ENCODE measurements at regions not wholly inside any gene's neighbourhood (a gene's known extent, or its start where the extent isn't known, plus 50 kb on each side); places are given as distances from the start of the nearest gene placed in this dataset.

DNA sequence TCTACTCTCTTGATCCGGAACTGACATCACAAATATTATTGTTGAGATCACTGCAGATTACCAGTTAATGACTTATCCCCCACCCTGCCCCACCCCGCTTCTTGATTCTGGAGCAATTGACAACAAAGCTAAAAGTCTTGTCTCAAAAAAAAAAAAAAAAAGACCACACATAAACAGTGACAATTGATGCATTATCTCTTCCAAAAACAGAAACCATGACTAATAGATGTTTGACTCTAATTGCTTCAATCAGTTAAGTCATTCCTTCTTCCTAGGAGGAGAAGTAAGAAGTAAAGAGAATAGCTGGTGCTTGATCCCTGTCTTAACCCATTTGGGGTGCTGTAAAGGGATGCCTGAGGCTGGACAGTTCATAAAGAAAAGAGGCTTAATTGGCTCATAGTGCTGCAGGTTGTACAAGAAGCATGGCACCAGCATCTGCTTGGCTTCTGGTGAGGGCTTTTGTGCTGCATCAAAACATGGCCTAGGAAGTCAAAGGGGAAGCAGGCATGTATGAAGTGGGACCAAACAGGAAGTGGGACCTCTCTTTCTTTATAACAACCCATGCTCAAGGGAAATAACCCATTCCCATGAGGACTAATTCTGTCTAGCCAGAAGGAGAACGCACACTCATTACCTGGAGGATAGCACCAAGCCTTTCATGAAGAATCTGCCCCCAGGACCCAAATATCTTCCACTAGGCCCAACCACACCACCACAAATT is 158.7 kb downstream of the TMEM167A start (continued):
- TF ChIP-seq, protein P1, sequence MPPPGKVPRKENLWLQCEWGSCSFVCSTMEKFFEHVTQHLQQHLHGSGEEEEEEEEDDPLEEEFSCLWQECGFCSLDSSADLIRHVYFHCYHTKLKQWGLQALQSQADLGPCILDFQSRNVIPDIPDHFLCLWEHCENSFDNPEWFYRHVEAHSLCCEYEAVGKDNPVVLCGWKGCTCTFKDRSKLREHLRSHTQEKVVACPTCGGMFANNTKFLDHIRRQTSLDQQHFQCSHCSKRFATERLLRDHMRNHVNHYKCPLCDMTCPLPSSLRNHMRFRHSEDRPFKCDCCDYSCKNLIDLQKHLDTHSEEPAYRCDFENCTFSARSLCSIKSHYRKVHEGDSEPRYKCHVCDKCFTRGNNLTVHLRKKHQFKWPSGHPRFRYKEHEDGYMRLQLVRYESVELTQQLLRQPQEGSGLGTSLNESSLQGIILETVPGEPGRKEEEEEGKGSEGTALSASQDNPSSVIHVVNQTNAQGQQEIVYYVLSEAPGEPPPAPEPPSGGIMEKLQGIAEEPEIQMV (tag; conservative IDR thresholded peaks at IDR 0.05; ENCODE audit: low read depth) = no peak
- no peak for TF ChIP-seq ZNF668 (CRISPR knock-in tag; IDR thresholded peaks at IDR 0.05)
- TF ChIP-seq ZSCAN29 (IDR thresholded peaks at IDR 0.05) = no peak
- TF ChIP-seq, protein P2, sequence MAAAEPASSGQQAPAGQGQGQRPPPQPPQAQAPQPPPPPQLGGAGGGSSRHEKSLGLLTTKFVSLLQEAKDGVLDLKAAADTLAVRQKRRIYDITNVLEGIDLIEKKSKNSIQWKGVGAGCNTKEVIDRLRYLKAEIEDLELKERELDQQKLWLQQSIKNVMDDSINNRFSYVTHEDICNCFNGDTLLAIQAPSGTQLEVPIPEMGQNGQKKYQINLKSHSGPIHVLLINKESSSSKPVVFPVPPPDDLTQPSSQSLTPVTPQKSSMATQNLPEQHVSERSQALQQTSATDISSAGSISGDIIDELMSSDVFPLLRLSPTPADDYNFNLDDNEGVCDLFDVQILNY (CRISPR knock-in tag; IDR thresholded peaks at IDR 0.05) = no peak
- TF ChIP-seq ZNF23 (CRISPR knock-in tag; IDR thresholded peaks at IDR 0.05) = no peak
- TF ChIP-seq, protein P3, sequence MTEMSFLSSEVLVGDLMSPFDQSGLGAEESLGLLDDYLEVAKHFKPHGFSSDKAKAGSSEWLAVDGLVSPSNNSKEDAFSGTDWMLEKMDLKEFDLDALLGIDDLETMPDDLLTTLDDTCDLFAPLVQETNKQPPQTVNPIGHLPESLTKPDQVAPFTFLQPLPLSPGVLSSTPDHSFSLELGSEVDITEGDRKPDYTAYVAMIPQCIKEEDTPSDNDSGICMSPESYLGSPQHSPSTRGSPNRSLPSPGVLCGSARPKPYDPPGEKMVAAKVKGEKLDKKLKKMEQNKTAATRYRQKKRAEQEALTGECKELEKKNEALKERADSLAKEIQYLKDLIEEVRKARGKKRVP (CRISPR knock-in tag; IDR thresholded peaks at IDR 0.05) = no peak

DNA sequence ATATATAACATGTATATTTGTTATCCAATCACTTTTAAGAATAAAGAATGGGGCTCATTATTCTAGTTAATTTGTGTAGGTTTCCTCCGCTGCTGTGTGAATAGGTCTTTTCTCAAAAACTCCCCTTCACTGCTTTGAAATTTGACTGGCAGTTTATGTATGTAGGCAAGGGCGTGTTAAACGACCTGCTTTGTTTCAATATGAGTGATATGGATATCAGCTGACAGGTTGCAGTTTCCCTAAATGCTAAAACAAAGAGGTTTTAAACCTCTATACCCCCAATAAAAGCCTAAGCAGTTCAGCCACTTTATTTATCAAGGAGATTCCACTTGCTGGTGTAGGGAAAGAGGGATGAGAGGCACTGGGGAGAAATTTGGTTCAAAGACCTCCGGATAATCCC is 159.6 kb downstream of the TMEM167A start:
- no peaks in the 10 kb centered on the region for H3K36me3 ChIP-seq (ENCODE audit: control insufficient read depth, insufficient read depth, low read length)
- intact Hi-C loops (cut with micrococcal nuclease) = no loop called here
- BruUV-seq (replicated peaks) = no TSS peak
- CTCF ChIA-PET (ENCODE audit: low intra/inter-chr PET ratio) = no interaction called here
- no peak overlapping the region for H3K4me3 ChIP-seq
- H3K27me3 ChIP-seq (ENCODE audit: control insufficient read depth in 2 of 2, insufficient read depth in 2 of 2, low read length in 2 of 2) = peaks cover 0 to 4% of the 10 kb centered on the region in 2 experiments; a peak in 1 of 5 replicates
- ATAC-seq = no peak
- in situ Hi-C loops (cut with MboI) = no loop called here
- H3K4me2 ChIP-seq (ENCODE audit: insufficient read depth, low read length) = no peak overlapping the region
- H2AFZ ChIP-seq (ENCODE audit: low read depth, low read length) = no peak overlapping the region
- 0% methylated on average over 4 of the region's 4 CpGs for WGBS (ENCODE audit: insufficient coverage, low coverage, missing lambda C conversion rate)
- TF ChIP-seq, protein P4, sequence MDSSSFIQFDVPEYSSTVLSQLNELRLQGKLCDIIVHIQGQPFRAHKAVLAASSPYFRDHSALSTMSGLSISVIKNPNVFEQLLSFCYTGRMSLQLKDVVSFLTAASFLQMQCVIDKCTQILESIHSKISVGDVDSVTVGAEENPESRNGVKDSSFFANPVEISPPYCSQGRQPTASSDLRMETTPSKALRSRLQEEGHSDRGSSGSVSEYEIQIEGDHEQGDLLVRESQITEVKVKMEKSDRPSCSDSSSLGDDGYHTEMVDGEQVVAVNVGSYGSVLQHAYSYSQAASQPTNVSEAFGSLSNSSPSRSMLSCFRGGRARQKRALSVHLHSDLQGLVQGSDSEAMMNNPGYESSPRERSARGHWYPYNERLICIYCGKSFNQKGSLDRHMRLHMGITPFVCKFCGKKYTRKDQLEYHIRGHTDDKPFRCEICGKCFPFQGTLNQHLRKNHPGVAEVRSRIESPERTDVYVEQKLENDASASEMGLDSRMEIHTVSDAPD (CRISPR knock-in tag; IDR thresholded peaks at IDR 0.05) = no peak
- TF ChIP-seq GATA2 (CRISPR knock-in tag; IDR thresholded peaks at IDR 0.05) (no peak), HNRNPK (IDR thresholded peaks at IDR 0.05; ENCODE audit: low read depth, low read length, poor library complexity, severe bottlenecking) (no peak), HDAC2 (IDR thresholded peaks at IDR 0.05) (no peak), MAFF (IDR thresholded peaks at IDR 0.05; ENCODE audit: low read length) (no peak), TCF7 (IDR thresholded peaks at IDR 0.05; ENCODE audit: borderline replicate concordance) (no peak), TBL1XR1 (IDR thresholded peaks at IDR 0.05; ENCODE audit: low read length in 2 of 2) (no peak), KLF10 (CRISPR knock-in tag; IDR thresholded peaks at IDR 0.05) (no peak)
- TF ChIP-seq, protein P5, sequence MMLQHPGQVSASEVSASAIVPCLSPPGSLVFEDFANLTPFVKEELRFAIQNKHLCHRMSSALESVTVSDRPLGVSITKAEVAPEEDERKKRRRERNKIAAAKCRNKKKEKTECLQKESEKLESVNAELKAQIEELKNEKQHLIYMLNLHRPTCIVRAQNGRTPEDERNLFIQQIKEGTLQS (IDR thresholded peaks at IDR 0.05) = no peak
- TF ChIP-seq, protein P5 (CRISPR knock-in tag; conservative IDR thresholded peaks at IDR 0.05) = no peak
- H3K9me1 ChIP-seq (ENCODE audit: control insufficient read depth, insufficient read depth, low read length) = no peaks in the 10 kb centered on the region
- no peak overlapping the region for H3K27ac ChIP-seq (ENCODE audit: extremely low read depth, low read depth, low read length)
- no peak overlapping the region for H3K9ac ChIP-seq (ENCODE audit: insufficient read depth in 1 of 2, low read depth in 2 of 2, low read length in 2 of 2)
- no peak for DNase-seq (ENCODE audit: extremely low read depth in 1 of 4, low spot score in 3 of 4)
- no peaks in the 10 kb centered on the region for H3K9me3 ChIP-seq (replicated peaks; ENCODE audit: control insufficient read depth, insufficient read depth, low read depth, low read length)
- no peaks in the 10 kb centered on the region for H4K20me1 ChIP-seq (replicated peaks; ENCODE audit: control insufficient read depth, insufficient read depth, low read length)
- POLR2A ChIA-PET = no interaction called here
- H3K4me1 ChIP-seq (replicated peaks in 1 of 2; ENCODE audit: control insufficient read depth in 2 of 2, insufficient read depth in 2 of 2, low read length in 2 of 2) = no peaks in the 10 kb centered on the region
- no peaks in the 10 kb centered on the region for H3K79me2 ChIP-seq (ENCODE audit: control insufficient read depth, insufficient read depth, low read length)
- no peak for FAIRE-seq
